ENCODE measurements at regions not wholly inside any gene's neighbourhood (a gene's known extent, or its start where the extent isn't known, plus 50 kb on each side); places are given as distances from the start of the nearest gene placed in this dataset.
"Not testable (repeated sequence)": the region's sequence is repeated elsewhere in the genome, so short reads cannot be mapped to it uniquely, and the experiment has no call there.

- no peak for DNase-seq
Observed at GRCh38 chr14:105927096-105928060, 401.0 kb downstream of the TMEM121 start.

GRCh38 chr14:105928171-105929111 is 402.1 kb downstream of the TMEM121 start:
- DNase-seq: not testable (repeated sequence)

- no peak for DNase-seq
Observed at GRCh38 chr14:105929327-105930081, 403.1 kb downstream of the TMEM121 start.

GRCh38 chr14:105930572-105930971 is 404.2 kb downstream of the TMEM121 start:
- no peak for DNase-seq

- DNase-seq: no peak
Observed at GRCh38 chr14:105931808-105932483, 405.6 kb downstream of the TMEM121 start.

GRCh38 chr14:105933238-105933637 is 406.9 kb downstream of the TMEM121 start:
- no peak for DNase-seq

- DNase-seq: no peak
Observed at GRCh38 chr14:105935384-105935783, 409.0 kb downstream of the TMEM121 start.

GRCh38 chr14:105937253-105938054 is 411.1 kb downstream of the TMEM121 start:
- DNase-seq: no peak

GRCh38 chr14:105938055-105938863 is 411.9 kb downstream of the TMEM121 start:
- DNase-seq: no peak

GRCh38 chr14:105938959-105939358 is 412.6 kb downstream of the TMEM121 start:
- no peak for DNase-seq

GRCh38 chr14:105939810-105940508 is 413.6 kb downstream of the TMEM121 start:
- peak; percentile 58 for DNase-seq

GRCh38 chr14:105940534-105941225 is 414.3 kb downstream of the TMEM121 start:
- DNase-seq: no peak

GRCh38 chr14:105941226-105942166 is 415.1 kb downstream of the TMEM121 start:
- no peak for DNase-seq

GRCh38 chr14:105942725-105943124 is 416.3 kb downstream of the TMEM121 start:
- DNase-seq: not testable (repeated sequence)

- no peak for DNase-seq
Observed at GRCh38 chr14:105943973-105944602, 417.7 kb downstream of the TMEM121 start.

GRCh38 chr14:105944632-105945610 is 418.5 kb downstream of the TMEM121 start:
- DNase-seq: peak; percentile 75
